Inflammatory macrophage treated with lipopolysaccharide for 1 hour (primary cell): ENCODE measurements at regions not wholly inside any gene's neighbourhood (a gene's known extent, or its start where the extent isn't known, plus 50 kb on each side); places are given as distances from the start of the nearest gene placed in this dataset.
"Not testable (repeated sequence)": the region's sequence is repeated elsewhere in the genome, so short reads cannot be mapped to it uniquely, and the experiment has no call there.

ENCODE experiments used
- DNase-seq, 2 donors: peaks; one replicate each; pipeline ENCODE4 v3.0.0-alpha.2; 2020 to 2022

GRCh38 chr20:40941133-40941610 is 87.5 kb upstream of the TOP1 start:
- peak; percentile 12 to 17 for DNase-seq

- peak; percentile 22 to 43 for DNase-seq
Measured at GRCh38 chr20:40942006-40942405, 86.6 kb upstream of the TOP1 start.

GRCh38 chr20:40942775-40943174 is 85.8 kb upstream of the TOP1 start:
- DNase-seq: no peak

- DNase-seq: no peak
Measured at GRCh38 chr20:40943591-40943990, 85.0 kb upstream of the TOP1 start.

- no peak for DNase-seq
Measured at GRCh38 chr20:40945189-40945588, 83.4 kb upstream of the TOP1 start.

- peak; percentile 28 to 59 for DNase-seq
Measured at GRCh38 chr20:40945754-40946450, 82.7 kb upstream of the TOP1 start.

GRCh38 chr20:40946451-40946850 is 82.2 kb upstream of the TOP1 start:
- no peak for DNase-seq

GRCh38 chr20:40948465-40949267 is 80.0 kb upstream of the TOP1 start:
- no peak for DNase-seq

GRCh38 chr20:40949346-40949745 is 79.3 kb upstream of the TOP1 start:
- DNase-seq: no peak

- no peak for DNase-seq
Measured at GRCh38 chr20:40952136-40952535, 76.5 kb upstream of the TOP1 start.

GRCh38 chr20:40953416-40953815 is 75.2 kb upstream of the TOP1 start:
- DNase-seq: peak; percentile 14 to 25

GRCh38 chr20:40953856-40954255 is 74.8 kb upstream of the TOP1 start:
- DNase-seq: no peak

GRCh38 chr20:40954521-40955165 is 74.0 kb upstream of the TOP1 start:
- DNase-seq: no peak

- no peak for DNase-seq
Measured at GRCh38 chr20:40955326-40955725, 73.3 kb upstream of the TOP1 start.

GRCh38 chr20:40955826-40956225 is 72.8 kb upstream of the TOP1 start:
- DNase-seq: not testable (repeated sequence)

- DNase-seq: peak; percentile 52 to 56
Measured at GRCh38 chr20:40956542-40957264, 71.9 kb upstream of the TOP1 start.

- DNase-seq: no peak
Measured at GRCh38 chr20:40957265-40957760, 71.3 kb upstream of the TOP1 start.

GRCh38 chr20:40958598-40958997 is 70.0 kb upstream of the TOP1 start:
- DNase-seq: no peak

GRCh38 chr20:40959325-40960092 is 69.1 kb upstream of the TOP1 start:
- DNase-seq: no peak

GRCh38 chr20:40960101-40960500 is 68.5 kb upstream of the TOP1 start:
- no peak for DNase-seq

- DNase-seq: no peak
Measured at GRCh38 chr20:40960521-40960956, 68.1 kb upstream of the TOP1 start.

GRCh38 chr20:40961176-40961575 is 67.4 kb upstream of the TOP1 start:
- DNase-seq: no peak
